Panc1 (cell line): ENCODE measurements at regions not wholly inside any gene's neighbourhood (a gene's known extent, or its start where the extent isn't known, plus 50 kb on each side); places are given as distances from the start of the nearest gene placed in this dataset.

Experiments
- ATAC-seq: fragments of 200-7000 bp; cut with Tn5 transposase; 2 replicates; pipeline ENCODE4 v1.9.1; 2020; ENCODE audit warnings: mild to moderate bottlenecking, moderate library complexity
- BruUV-seq: library from RNA; stranded (reverse); fragments of 400-500 nt; replicated peaks from 2 replicates; lab custom pipeline; 2021; lab: Mats Ljungman, UMichigan
- CTCF ChIA-PET: fragments of 300-600 bp; sonication (Branson Sonifier 250); formaldehyde crosslinking; loops from one replicate; lab custom pipeline; 2022; ENCODE audit warnings: antibody characterized with exemption; lab: Charles Lee
- POLR2A ChIA-PET: fragments of 300-600 bp; sonication (Branson Sonifier 250); formaldehyde crosslinking; loops from one replicate; lab custom pipeline; 2022; ENCODE audit warnings: antibody characterized with exemption; lab: Charles Lee
- DNase-seq: peaks from one replicate; pipeline ENCODE4 v3.0.0-alpha.2; 2010; ENCODE audit warnings: low read depth, low spot score
- H3K27ac ChIP-seq: 2 replicates; pipeline ENCODE4 v1.5.1; 2011; ENCODE audit warnings: mild to moderate bottlenecking, low read length, inconsistent platforms
- H3K27me3 ChIP-seq: fragments of 200-500 bp; sonication (Bioruptor generic); 2 replicates; pipeline ENCODE4 v1.6.0; 2014; ENCODE audit warnings: low read length, inconsistent platforms; ENCODE audit not compliant: control insufficient read depth, insufficient read depth
- H3K36me3 ChIP-seq: fragments of 200-500 bp; sonication (Bioruptor generic); 2 replicates; pipeline ENCODE4 v1.5.1; 2014; ENCODE audit warnings: inconsistent platforms, mild to moderate bottlenecking, low read length, moderate library complexity; ENCODE audit not compliant: control insufficient read depth, insufficient read depth
- H3K4me1 ChIP-seq: 2 replicates; pipeline ENCODE4 v1.5.1; 2011; ENCODE audit warnings: inconsistent platforms, mild to moderate bottlenecking, low read length, moderate library complexity; ENCODE audit not compliant: control insufficient read depth, insufficient read depth
- H3K4me3 ChIP-seq, 2 experiments: 2 replicates each; pipeline ENCODE4 v1.5.1; 2011 to 2012; ENCODE audit warnings: low read depth in 2 of 2, low read length in 2 of 2, mild to moderate bottlenecking in 2 of 2, inconsistent platforms in 1 of 2, moderate library complexity in 1 of 2
- H3K9me3 ChIP-seq: fragments of 200-500 bp; sonication (Bioruptor generic); 2 replicates; pipeline ENCODE4 v1.5.1; 2014; ENCODE audit warnings: low read depth, mild to moderate bottlenecking, inconsistent platforms, low read length, moderate library complexity; ENCODE audit not compliant: control insufficient read depth, insufficient read depth
- POLR2AphosphoS5 ChIP-seq: IDR thresholded peaks from 2 replicates; pipeline ENCODE4 v1.6.1; 2012; ENCODE audit warnings: mild to moderate bottlenecking, low read depth, low read length, moderate library complexity
- SIN3A ChIP-seq: IDR thresholded peaks from 2 replicates; pipeline ENCODE4 v1.6.1; 2012; ENCODE audit warnings: low read depth, mild to moderate bottlenecking, low read length, moderate library complexity, borderline replicate concordance; ENCODE audit not compliant: insufficient read depth
- TCF7L2 ChIP-seq: IDR thresholded peaks from 2 replicates; pipeline ENCODE4 v1.6.1; 2011; ENCODE audit warnings: mild to moderate bottlenecking, low read depth, low read length, inconsistent platforms
- in situ Hi-C: cut with HindIII; loops from 2 replicates; pipeline ENCODE4 v1.10.0; 2016; ENCODE audit warnings: low sequenced_read_pairs, low pct_unique_long_range_greater_than_20kb
- intact Hi-C: fragments of 100-400 bp; cut with micrococcal nuclease; formaldehyde crosslinking; loops from one replicate; pipeline ENCODE4 v1.10.0; 2022; ENCODE audit not compliant: unreplicated experiment
- TF ChIP-seq, protein P1 (sequence below): fragments of 450-650 bp; IDR thresholded peaks from 2 replicates; pipeline ENCODE4 v1.5.1; 2017; ENCODE audit warnings: mild to moderate bottlenecking
- TF ChIP-seq, protein P2 (sequence below), 2 experiments: IDR thresholded peaks; 2 replicates each; pipeline ENCODE4 v1.6.1; 2011 to 2012; ENCODE audit warnings: low read depth in 2 of 2, control low read depth in 1 of 2, low read length in 1 of 2, mild to moderate bottlenecking in 1 of 2, moderate library complexity in 1 of 2; ENCODE audit not compliant: insufficient read depth in 1 of 2

- Histone ChIP-seq H3K36me3 (no peaks in the 10 kb centered on the region), H3K4me3 (no peak overlapping the region), H3K9me3 (no peaks in the 10 kb centered on the region), H3K27me3 (no peaks in the 10 kb centered on the region), H3K27ac (no peak overlapping the region), H3K4me1 (no peaks in the 10 kb centered on the region; the same call in 1 of the 2 replicates)
- no peak for ATAC-seq
- BruUV-seq: no TSS peak
- intact Hi-C loops (no loop called here), in situ Hi-C loops (no loop called here)
- ChIA-PET POLR2A (no interaction called here), CTCF (no interaction called here)
- DNase-seq: no peak
- TF ChIP-seq, protein P1, sequence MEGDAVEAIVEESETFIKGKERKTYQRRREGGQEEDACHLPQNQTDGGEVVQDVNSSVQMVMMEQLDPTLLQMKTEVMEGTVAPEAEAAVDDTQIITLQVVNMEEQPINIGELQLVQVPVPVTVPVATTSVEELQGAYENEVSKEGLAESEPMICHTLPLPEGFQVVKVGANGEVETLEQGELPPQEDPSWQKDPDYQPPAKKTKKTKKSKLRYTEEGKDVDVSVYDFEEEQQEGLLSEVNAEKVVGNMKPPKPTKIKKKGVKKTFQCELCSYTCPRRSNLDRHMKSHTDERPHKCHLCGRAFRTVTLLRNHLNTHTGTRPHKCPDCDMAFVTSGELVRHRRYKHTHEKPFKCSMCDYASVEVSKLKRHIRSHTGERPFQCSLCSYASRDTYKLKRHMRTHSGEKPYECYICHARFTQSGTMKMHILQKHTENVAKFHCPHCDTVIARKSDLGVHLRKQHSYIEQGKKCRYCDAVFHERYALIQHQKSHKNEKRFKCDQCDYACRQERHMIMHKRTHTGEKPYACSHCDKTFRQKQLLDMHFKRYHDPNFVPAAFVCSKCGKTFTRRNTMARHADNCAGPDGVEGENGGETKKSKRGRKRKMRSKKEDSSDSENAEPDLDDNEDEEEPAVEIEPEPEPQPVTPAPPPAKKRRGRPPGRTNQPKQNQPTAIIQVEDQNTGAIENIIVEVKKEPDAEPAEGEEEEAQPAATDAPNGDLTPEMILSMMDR: no peak
- no peak for TF ChIP-seq SIN3A
- TF ChIP-seq, protein P2, sequence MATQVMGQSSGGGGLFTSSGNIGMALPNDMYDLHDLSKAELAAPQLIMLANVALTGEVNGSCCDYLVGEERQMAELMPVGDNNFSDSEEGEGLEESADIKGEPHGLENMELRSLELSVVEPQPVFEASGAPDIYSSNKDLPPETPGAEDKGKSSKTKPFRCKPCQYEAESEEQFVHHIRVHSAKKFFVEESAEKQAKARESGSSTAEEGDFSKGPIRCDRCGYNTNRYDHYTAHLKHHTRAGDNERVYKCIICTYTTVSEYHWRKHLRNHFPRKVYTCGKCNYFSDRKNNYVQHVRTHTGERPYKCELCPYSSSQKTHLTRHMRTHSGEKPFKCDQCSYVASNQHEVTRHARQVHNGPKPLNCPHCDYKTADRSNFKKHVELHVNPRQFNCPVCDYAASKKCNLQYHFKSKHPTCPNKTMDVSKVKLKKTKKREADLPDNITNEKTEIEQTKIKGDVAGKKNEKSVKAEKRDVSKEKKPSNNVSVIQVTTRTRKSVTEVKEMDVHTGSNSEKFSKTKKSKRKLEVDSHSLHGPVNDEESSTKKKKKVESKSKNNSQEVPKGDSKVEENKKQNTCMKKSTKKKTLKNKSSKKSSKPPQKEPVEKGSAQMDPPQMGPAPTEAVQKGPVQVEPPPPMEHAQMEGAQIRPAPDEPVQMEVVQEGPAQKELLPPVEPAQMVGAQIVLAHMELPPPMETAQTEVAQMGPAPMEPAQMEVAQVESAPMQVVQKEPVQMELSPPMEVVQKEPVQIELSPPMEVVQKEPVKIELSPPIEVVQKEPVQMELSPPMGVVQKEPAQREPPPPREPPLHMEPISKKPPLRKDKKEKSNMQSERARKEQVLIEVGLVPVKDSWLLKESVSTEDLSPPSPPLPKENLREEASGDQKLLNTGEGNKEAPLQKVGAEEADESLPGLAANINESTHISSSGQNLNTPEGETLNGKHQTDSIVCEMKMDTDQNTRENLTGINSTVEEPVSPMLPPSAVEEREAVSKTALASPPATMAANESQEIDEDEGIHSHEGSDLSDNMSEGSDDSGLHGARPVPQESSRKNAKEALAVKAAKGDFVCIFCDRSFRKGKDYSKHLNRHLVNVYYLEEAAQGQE (IDR thresholded peaks at IDR 0.05; ENCODE audit: insufficient read depth in 1 of 2, low read depth in 2 of 2, low read length in 1 of 2): no peak
- no peak for TF ChIP-seq TCF7L2
- no peak for TF ChIP-seq POLR2AphosphoS5
These were observed 2304.4 kb downstream of the PCDH9 start for GRCh38 chr13:64925727-64926126.

GRCh38 chr13:64925284-64925683, 2304.9 kb downstream of the PCDH9 start:
- ChIA-PET CTCF (no interaction called here), POLR2A (no interaction called here)
- no peaks in the 10 kb centered on the region for H3K9me3 ChIP-seq
- intact Hi-C loops: no loop called here
- no peaks in the 10 kb centered on the region for H3K36me3 ChIP-seq
- H3K4me3 ChIP-seq: no peak overlapping the region
- no peak overlapping the region for H3K27ac ChIP-seq
- ATAC-seq (no peak), DNase-seq (no peak)
- H3K4me1 ChIP-seq: no peaks in the 10 kb centered on the region; the same call in 1 of the 2 replicates
- BruUV-seq: no TSS peak
- H3K27me3 ChIP-seq: no peaks in the 10 kb centered on the region
- TF ChIP-seq TCF7L2: no peak
- TF ChIP-seq, protein P2 (IDR thresholded peaks at IDR 0.05; ENCODE audit: insufficient read depth in 1 of 2, low read depth in 2 of 2, low read length in 1 of 2): peak; percentile 81 to 90
- in situ Hi-C loops: no loop called here
